ENCODE measurements at regions not wholly inside any gene's neighbourhood (a gene's known extent, or its start where the extent isn't known, plus 50 kb on each side); places are given as distances from the start of the nearest gene placed in this dataset.

DNA sequence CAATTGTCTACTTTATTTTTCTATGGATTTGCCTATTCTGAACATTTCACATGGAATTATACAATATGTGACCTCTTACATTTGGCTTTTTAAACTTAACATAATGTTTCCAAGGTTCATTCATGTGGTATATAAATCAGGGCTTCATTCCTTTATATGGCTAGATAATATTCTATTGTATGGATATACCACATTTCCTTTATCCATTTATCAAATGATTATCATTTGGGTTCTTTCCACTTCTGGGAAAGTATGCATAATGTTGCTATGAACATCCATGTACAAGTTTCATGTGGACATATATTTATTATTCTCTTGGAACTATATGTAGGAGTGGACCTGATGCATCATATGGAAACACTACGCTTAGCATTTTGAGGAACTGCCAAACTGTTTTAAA lies 99.7 kb upstream of the NCKAP5 start:
- DNase-seq: no peak

GRCh38 chr2:133668547-133668946 lies 100.3 kb upstream of the NCKAP5 start:
- no peak for DNase-seq

- no peak for DNase-seq
Observed at GRCh38 chr2:133673305-133673905, 105.1 kb upstream of the NCKAP5 start.

DNA sequence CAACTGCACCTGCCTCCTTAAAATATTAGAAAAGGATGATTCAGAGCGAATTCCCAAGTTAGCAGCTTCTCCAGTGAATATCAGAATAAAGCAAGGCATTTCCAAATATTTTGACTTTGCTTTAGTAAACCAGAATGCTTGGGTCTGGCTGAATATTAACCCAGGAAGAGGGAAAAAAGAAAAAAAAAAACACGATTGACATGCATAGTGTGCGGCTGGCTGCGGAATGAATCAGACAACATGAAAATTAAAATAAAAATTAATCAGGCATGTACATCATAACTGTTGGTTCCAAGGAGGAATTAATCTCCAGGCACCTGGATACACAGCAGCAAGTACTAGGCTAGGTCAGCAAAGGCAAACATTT lies 105.8 kb upstream of the NCKAP5 start:
- no peak for DNase-seq

DNA sequence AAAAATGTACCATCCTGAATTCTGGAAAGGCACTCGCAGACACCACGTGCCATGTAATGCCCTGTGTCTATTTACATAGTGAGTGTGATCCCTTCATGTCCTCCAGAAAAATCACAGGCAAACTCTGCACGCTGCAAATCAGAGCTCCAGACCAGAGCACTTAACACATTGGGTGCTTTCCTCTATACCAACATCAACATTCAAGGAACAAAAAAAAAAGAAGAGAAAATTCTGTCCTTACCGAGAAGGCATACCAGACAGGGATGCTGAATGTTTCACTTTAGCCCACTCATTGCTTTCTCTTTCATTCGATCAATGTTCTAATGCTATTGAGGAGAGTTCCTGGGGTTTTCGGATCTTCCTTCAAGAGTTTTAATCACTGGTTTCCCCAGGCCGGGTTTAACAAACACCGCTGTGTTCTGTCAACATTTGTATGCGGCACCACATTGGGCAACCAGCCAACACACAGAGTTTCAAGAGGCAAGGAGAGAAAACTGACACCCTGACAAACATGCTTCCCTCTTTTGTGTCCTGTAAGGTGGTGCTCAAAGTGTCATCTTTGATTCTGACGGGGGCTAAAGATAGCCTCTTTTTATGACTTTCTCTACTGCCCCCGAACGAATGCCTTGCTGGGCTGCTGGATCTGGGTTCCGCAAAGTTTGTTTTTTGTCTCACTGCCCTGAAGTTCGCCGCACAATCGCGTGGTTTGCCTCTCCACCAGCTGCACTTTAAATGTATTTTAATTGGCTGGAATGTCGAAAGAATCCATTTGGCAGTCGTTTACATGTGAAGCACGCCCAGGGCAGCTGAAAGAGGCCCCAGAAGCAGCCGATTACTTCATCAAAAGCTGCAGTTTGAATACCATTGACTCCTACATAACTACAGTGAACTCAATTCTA lies 106.4 kb upstream of the NCKAP5 start:
- no peak for DNase-seq

- DNase-seq: no peak
Observed at GRCh38 chr2:133676392-133677130, 108.3 kb upstream of the NCKAP5 start.

- no peak for DNase-seq
Observed at GRCh38 chr2:133680343-133681049, 112.2 kb upstream of the NCKAP5 start.

DNA sequence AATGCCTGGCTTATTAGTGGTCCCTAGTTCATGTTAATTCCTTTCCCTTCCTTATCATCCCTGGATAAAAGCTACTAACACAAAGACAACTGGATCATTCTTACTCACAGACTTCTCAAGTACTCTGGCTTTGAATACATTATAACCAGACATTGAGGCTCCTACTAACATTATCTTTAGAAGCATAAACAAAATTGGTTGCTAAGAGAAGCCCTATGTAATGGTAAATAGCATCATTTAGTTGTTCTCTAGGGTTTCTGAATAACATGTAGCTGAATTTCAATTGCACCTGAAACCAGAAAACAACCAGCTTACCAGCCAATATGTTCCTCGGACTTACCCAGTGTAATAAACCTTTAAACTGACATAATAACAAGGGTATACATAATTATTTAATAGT lies 114.1 kb upstream of the NCKAP5 start:
- no peak for DNase-seq

DNA sequence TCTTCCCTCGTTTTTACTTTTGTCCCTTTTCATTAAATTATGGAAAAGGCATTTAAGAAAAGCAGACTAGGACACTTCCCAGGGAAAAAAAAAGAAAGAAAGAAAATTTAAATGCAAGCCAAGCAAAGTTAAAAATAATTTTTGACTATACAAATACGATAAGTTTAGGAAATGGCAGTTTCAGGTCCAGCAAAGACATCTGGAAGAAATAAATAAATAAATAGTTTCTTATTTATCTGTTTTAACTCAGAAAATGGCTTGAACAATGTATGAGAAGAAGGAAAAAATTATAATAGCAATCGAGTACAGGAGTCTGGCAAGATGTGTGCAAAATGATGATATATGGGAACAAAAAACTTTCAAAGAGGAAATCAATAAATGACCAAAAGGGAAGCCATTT lies 114.6 kb upstream of the NCKAP5 start:
- DNase-seq: no peak

GRCh38 chr2:133685636-133686215 lies 117.5 kb upstream of the NCKAP5 start:
- DNase-seq: no peak

DNA sequence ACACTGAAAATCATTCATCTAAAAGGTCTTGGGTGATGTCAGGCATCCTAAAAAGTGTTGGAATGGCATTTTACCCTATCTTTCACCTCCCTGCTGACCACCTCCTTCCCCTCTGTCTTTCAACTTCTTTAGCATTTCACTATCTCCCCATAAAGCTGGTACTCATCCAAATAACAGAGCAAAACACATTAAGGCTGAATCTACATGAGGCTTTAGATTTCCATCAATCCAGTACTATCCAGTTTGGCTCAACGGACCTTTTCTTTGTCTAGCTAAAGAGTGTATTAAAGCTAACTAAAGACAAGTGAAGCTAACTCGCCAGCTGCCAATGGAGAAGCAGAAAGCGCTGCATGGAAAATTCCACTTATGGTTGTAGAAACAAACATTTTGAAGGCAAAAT lies 122.5 kb upstream of the NCKAP5 start:
- DNase-seq: no peak

- no peak for DNase-seq
Observed at GRCh38 chr2:133691336-133691735, 123.1 kb upstream of the NCKAP5 start.

- DNase-seq: no peak
Observed at GRCh38 chr2:133705287-133705686, 137.0 kb upstream of the NCKAP5 start.

GRCh38 chr2:133710613-133711012 lies 142.3 kb upstream of the NCKAP5 start:
- no peak for DNase-seq

DNA sequence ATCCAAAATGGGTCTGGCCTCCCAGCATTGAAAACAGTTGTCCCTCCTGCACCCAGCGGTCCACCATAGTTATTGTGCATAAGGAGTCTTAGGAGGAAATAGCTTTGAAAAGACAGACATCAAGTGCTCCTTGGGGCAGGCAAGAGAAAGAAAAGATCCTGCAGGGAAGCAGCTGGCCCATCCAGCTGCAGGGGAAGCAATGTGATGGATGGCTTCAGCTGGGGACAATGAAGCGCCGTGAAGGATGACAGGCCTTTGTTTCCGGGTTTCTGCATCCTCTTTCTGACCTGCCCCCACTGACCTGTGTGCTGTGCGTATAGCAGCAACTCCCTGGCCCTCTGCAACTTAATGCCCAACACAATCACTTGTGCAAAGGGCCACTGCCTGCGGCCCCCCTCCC lies 142.9 kb upstream of the NCKAP5 start:
- no peak for DNase-seq

- no peak for DNase-seq
Observed at GRCh38 chr2:133711806-133712205, 143.5 kb upstream of the NCKAP5 start.

DNA sequence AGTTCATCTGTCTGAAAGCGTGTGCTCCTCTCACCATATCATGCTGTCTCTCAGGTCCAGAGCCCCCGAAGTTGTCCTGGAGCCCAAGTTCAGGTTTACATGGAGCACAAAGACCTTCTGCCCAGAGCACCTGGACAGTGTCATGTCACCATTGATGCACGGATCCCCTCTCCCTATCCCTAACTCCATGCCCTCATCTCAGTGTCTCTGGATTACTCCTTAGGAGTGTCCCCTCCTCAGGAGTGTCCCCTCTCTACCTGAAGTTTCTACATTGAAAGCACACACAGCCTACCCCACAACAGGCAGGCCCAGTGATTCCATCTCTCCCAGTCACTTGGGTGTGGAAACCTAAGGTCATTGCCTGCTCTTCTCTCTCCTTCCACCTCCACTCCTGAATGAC lies 144.1 kb upstream of the NCKAP5 start:
- no peak for DNase-seq

DNA sequence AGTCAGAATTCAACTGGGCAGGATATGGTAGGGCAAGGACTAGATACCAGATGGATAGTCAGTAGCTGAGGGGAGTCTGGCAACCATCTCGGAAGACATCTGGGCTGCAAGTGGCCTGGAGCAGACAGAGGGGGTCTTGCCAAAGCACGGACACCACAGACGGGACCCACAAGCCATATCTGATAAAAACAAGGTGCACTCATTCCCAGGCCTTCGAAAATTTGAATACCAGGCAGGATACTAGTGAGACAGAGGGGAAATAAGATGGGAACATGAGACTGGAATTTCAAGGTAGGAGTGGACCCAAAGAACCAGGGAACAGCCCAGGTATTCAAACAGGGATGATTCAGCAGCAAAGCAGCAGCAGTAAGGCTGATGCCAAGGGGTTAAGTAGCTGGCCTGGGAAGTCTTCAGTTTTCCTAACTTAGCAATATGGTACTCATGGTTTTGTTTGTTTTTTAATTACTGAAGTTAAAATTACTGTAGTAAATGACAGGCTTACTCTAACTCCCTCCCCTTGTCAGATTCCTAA lies 144.9 kb upstream of the NCKAP5 start:
- DNase-seq: no peak

- no peak for DNase-seq
Observed at GRCh38 chr2:133716166-133716565, 147.9 kb upstream of the NCKAP5 start.

- DNase-seq: no peak
Observed at GRCh38 chr2:133717497-133717896, 149.2 kb upstream of the NCKAP5 start.

- DNase-seq: no peak
Observed at GRCh38 chr2:133718688-133719201, 150.5 kb upstream of the NCKAP5 start.

DNA sequence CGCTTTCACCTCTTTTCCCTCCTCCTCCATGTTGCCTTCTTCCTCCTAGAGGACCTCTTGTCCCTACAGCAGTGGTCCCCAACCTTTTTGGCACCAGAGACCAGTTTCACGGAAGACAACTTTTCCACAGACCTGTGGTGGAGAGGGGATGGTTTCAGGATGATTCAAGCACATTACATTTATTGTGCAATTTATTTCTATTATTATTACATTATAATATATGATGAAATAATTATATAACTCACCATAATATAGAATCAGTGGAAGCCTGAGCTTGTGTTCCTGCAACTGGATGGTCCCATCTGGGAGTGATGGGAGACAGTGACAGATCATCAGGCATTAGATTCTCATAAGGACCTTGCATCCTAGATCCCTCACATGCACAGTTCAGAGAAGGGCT lies 152.2 kb upstream of the NCKAP5 start:
- DNase-seq: no peak
